Spleen (tissue), 11 donors: ENCODE measurements at regions not wholly inside any gene's neighbourhood (a gene's known extent, or its start where the extent isn't known, plus 50 kb on each side); places are given as distances from the start of the nearest gene placed in this dataset.

Experiments used
- DNase-seq: peaks from one replicate; pipeline ENCODE4 v3.0.0-alpha.2; 2020
- H3K27ac ChIP-seq, 8 donors: fragments of 200-600 bp; sonication (generic) in 7 of 8; 1 replicate in 4 of 8; 2 replicates in 4 of 8; pipeline versions ENCODE4 v1.5.0 to v1.8.0; 2016 to 2021; ENCODE audit warnings: inconsistent platforms in 4 of 8, mild to moderate bottlenecking in 4 of 8, moderate library complexity in 1 of 8
- H3K27me3 ChIP-seq, 7 donors: fragments of 200-600 bp; sonication (generic) in 6 of 7; replicated peaks in 1 of 7; 1 replicate in 4 of 7; 2 replicates in 3 of 7; pipeline versions ENCODE4 v1.5.0 to v1.8.0; 2016 to 2021; ENCODE audit warnings: inconsistent platforms in 3 of 7, mild to moderate bottlenecking in 1 of 7
- H3K36me3 ChIP-seq, 6 donors: fragments of 200-600 bp; sonication (generic) in 5 of 6; 1 replicate in 4 of 6; 2 replicates in 2 of 6; pipeline versions ENCODE4 v1.5.0 to v1.8.0; 2016 to 2021; ENCODE audit warnings: inconsistent platforms in 2 of 6
- H3K4me1 ChIP-seq, 6 donors: fragments of 200-600 bp; sonication (generic) in 5 of 6; 1 replicate in 3 of 6; 2 replicates in 3 of 6; pipeline versions ENCODE4 v1.5.0 to v1.8.0; 2016 to 2021; ENCODE audit warnings: inconsistent platforms in 3 of 6
- H3K4me3 ChIP-seq, 8 donors: fragments of 200-600 bp; sonication (generic) in 7 of 8; 1 replicate in 4 of 8; 2 replicates in 4 of 8; pipeline versions ENCODE4 v1.5.0 to v1.8.0; 2016 to 2021; ENCODE audit warnings: inconsistent platforms in 4 of 8, mild to moderate bottlenecking in 4 of 8, moderate library complexity in 2 of 8
- H3K9me3 ChIP-seq, 8 donors: fragments of 200-600 bp; sonication (generic) in 7 of 8; 1 replicate in 4 of 8; 2 replicates in 4 of 8; pipeline versions ENCODE4 v1.5.0 to v1.8.0; 2016 to 2021; ENCODE audit warnings: inconsistent platforms in 4 of 8
- CTCF ChIP-seq, 11 experiments: fragments of 200-600 bp in 7 of 11; fragments of 450-650 bp in 4 of 11; sonication (generic) in 4 of 11; IDR thresholded peaks in 8 of 11; conservative IDR thresholded peaks in 3 of 11; 1 replicate in 7 of 11; 2 replicates in 4 of 11; pipeline versions ENCODE4 v1.4.0 to v1.8.0; 2016 to 2021; ENCODE audit warnings: antibody characterized with exemption in 11 of 11, inconsistent platforms in 4 of 11, mild to moderate bottlenecking in 1 of 11
- POLR2A ChIP-seq, 3 donors: fragments of 450-650 bp; IDR thresholded peaks; one replicate each; pipeline ENCODE4 v1.5.1; 2017; ENCODE audit warnings: antibody characterized with exemption in 3 of 3, mild to moderate bottlenecking in 1 of 3
- POLR2AphosphoS5 ChIP-seq, 3 donors: sonication (generic); formaldehyde crosslinking; IDR thresholded peaks; one replicate each; pipeline ENCODE4 v1.5.1; 2017; ENCODE audit warnings: antibody characterized with exemption in 3 of 3
- WGBS, 5 donors: extraction: QIAGEN DNeasy Blood & Tissue Kit in 3 of 5; methylation state at CpG; one replicate each; pipeline versions ENCODE4 v1.1.5 to v1.1.7; 2013 to 2018; 5-methylcytosine and 5-hydroxymethylcytosine counted together
- intact Hi-C: fragments of 100-400 bp; cut with DNase I; formaldehyde crosslinking; loops from one replicate; pipeline ENCODE4 v1.15.0; 2023; ENCODE audit warnings: low total_unique reads
- donor health status: healthy with polysubstance abuse.
- donor health status: DM: no; HTN: no; CAD: no; lungs with moderate emphysema.
- donor health status: DM: no; HTN: no; CAD: no.
- donor health status: Bipolar disorder and iron deficiency.
- donor health status: healthy.
- donor health status: DM: no; HTN: no; CAD: no.
- donor health status: DM: yes; HTN: yes; CAD: no.

DNA sequence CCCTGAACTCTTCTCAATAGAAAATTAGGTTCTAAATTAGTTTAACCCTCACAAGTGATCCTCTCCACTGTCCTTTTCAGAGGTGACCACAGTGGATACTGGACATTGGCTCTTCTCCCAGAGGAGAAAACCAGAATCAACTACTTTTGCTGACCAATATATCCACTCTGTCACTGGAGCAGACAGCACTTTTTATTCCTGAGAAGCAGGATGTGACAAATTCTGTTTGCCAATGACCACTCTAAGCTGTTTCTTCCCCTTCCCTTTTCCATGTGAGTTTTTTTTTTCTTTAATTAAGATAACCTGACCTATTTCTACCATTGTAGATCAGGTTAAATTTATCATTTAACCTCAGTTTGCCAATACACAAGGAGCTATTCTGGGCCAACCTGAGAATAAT lies 79.7 kb upstream of the ZNF280D start:
- Histone ChIP-seq H3K36me3 (no peaks in the 10 kb centered on the region), H3K27ac (no peak overlapping the region)

GRCh38 chr15:56812221-56812620 lies 78.9 kb upstream of the ZNF280D start:
- no peak for DNase-seq
- no peaks in the 10 kb centered on the region for H3K36me3 ChIP-seq
- H3K27ac ChIP-seq: no peak overlapping the region
- peaks cover 6 to 33% (median 23%) of the 10 kb centered on the region in 8 donors for H3K9me3 ChIP-seq
- WGBS, 5 donors: 50 to 83% (median 73%) methylated on average over 3 of the region's 3 CpGs
- H3K4me1 ChIP-seq: no peaks in the 10 kb centered on the region
- no peaks in the 10 kb centered on the region for H3K27me3 ChIP-seq
- no peak for TF ChIP-seq POLR2AphosphoS5 (IDR thresholded peaks at IDR 0.05)
- TF ChIP-seq POLR2A (IDR thresholded peaks at IDR 0.05): no peak
- no peak for TF ChIP-seq CTCF (IDR thresholded peaks at IDR 0.05 in 8 of 11, conservative IDR thresholded peaks at IDR 0.05 in 3 of 11)
- intact Hi-C loops: no loop called here
- H3K4me3 ChIP-seq: no peak overlapping the region

More for the DNA sequence above, 79.7 kb upstream of the ZNF280D start:
- no peak overlapping the region for H3K4me3 ChIP-seq
- intact Hi-C loops: no loop called here
- no peak for DNase-seq
- H3K4me1 ChIP-seq: no peaks in the 10 kb centered on the region
- no peaks in the 10 kb centered on the region for H3K27me3 ChIP-seq
- no peak for TF ChIP-seq POLR2AphosphoS5 (IDR thresholded peaks at IDR 0.05)
- no peak for TF ChIP-seq POLR2A (IDR thresholded peaks at IDR 0.05)
- TF ChIP-seq CTCF (IDR thresholded peaks at IDR 0.05 in 8 of 11, conservative IDR thresholded peaks at IDR 0.05 in 3 of 11): no peak
- peaks cover 3 to 26% (median 15%) of the 10 kb centered on the region in 8 donors for H3K9me3 ChIP-seq

GRCh38 chr15:56811586-56811985 lies 78.3 kb upstream of the ZNF280D start:
- H3K36me3 ChIP-seq: no peaks in the 10 kb centered on the region
- TF ChIP-seq CTCF (IDR thresholded peaks at IDR 0.05 in 8 of 11, conservative IDR thresholded peaks at IDR 0.05 in 3 of 11): no peak
- TF ChIP-seq POLR2A (IDR thresholded peaks at IDR 0.05): no peak
- no peak for TF ChIP-seq POLR2AphosphoS5 (IDR thresholded peaks at IDR 0.05)
- H3K27ac ChIP-seq: no peak overlapping the region
- intact Hi-C loops: no loop called here
- H3K4me3 ChIP-seq: no peak overlapping the region
- no peaks in the 10 kb centered on the region for H3K27me3 ChIP-seq
- DNase-seq: no peak
- WGBS, 5 donors: 92 to 96% (median 93%) methylated on average over 4 of the region's 4 CpGs
- H3K4me1 ChIP-seq: no peaks in the 10 kb centered on the region
- peaks cover 6 to 34% (median 24%) of the 10 kb centered on the region in 8 donors for H3K9me3 ChIP-seq

- peaks cover 6 to 34% (median 24%) of the 10 kb centered on the region in 8 donors for H3K9me3 ChIP-seq
- H3K36me3 ChIP-seq: no peaks in the 10 kb centered on the region
- H3K27me3 ChIP-seq: no peaks in the 10 kb centered on the region
- no peak for TF ChIP-seq POLR2AphosphoS5 (IDR thresholded peaks at IDR 0.05)
- TF ChIP-seq POLR2A (IDR thresholded peaks at IDR 0.05): no peak
- TF ChIP-seq CTCF (IDR thresholded peaks at IDR 0.05 in 8 of 11, conservative IDR thresholded peaks at IDR 0.05 in 3 of 11): no peak
- DNase-seq: no peak
- intact Hi-C loops: no loop called here
- peaks cover 0 to 20% (median 6%) of the 10 kb centered on the region in 6 donors for H3K4me1 ChIP-seq
- no peak overlapping the region for H3K27ac ChIP-seq
- no peak overlapping the region for H3K4me3 ChIP-seq
Measured at GRCh38 chr15:56808160-56808559, 74.9 kb upstream of the ZNF280D start.
